Breast epithelium (tissue), 4 donors: ENCODE measurements at regions not wholly inside any gene's neighbourhood (a gene's known extent, or its start where the extent isn't known, plus 50 kb on each side); places are given as distances from the start of the nearest gene placed in this dataset.

Source experiments
- DNase-seq, 2 donors: peaks; one replicate each; pipeline ENCODE4 v3.0.0-alpha.2; 2019; ENCODE audit warnings: low spot score in 2 of 2
- H3K27ac ChIP-seq, 2 donors: fragments of 200-600 bp; sonication (generic) in 1 of 2; one replicate each; pipeline ENCODE4 v1.5.1; 2016 to 2019; ENCODE audit warnings: mild to moderate bottlenecking in 1 of 2
- H3K27me3 ChIP-seq, 2 donors: fragments of 200-600 bp; sonication (generic) in 1 of 2; one replicate each; pipeline versions ENCODE4 v1.5.1 to v1.6.0; 2017 to 2019; ENCODE audit warnings: control low read depth in 1 of 2, mild to moderate bottlenecking in 1 of 2
- H3K36me3 ChIP-seq: fragments of 200-600 bp; one replicate; pipeline ENCODE4 v1.5.1; 2019
- H3K4me1 ChIP-seq, 2 donors: fragments of 200-600 bp; sonication (generic); one replicate each; pipeline ENCODE4 v1.5.1; 2016 to 2019; ENCODE audit warnings: control low read depth in 1 of 2
- H3K4me3 ChIP-seq, 3 donors: fragments of 200-600 bp; sonication (generic); 1 replicate in 2 of 3; 2 replicates in 1 of 3; pipeline ENCODE4 v1.5.1; 2016 to 2019; ENCODE audit warnings: mild to moderate bottlenecking in 3 of 3, moderate library complexity in 2 of 3
- H3K9me3 ChIP-seq, 2 donors: fragments of 200-600 bp; sonication (generic) in 1 of 2; one replicate each; pipeline ENCODE4 v1.5.1; 2016 to 2019; ENCODE audit warnings: control low read depth in 1 of 2
- CTCF ChIP-seq, 3 donors: fragments of 450-650 bp; IDR thresholded peaks; one replicate each; pipeline ENCODE4 v1.5.1; 2016 to 2017; ENCODE audit warnings: antibody characterized with exemption in 3 of 3, mild to moderate bottlenecking in 3 of 3, moderate library complexity in 3 of 3
- POLR2A ChIP-seq: fragments of 450-650 bp; IDR thresholded peaks from one replicate; pipeline ENCODE4 v1.6.1; 2016; ENCODE audit warnings: antibody characterized with exemption, mild to moderate bottlenecking, moderate library complexity
- POLR2AphosphoS5 ChIP-seq, 3 donors: sonication (generic); formaldehyde crosslinking; IDR thresholded peaks; one replicate each; pipeline ENCODE4 v1.6.1; 2017; ENCODE audit warnings: antibody characterized with exemption in 3 of 3
- intact Hi-C: fragments of 100-400 bp; cut with DNase I; formaldehyde crosslinking; loops from one replicate; pipeline ENCODE4 v1.15.1; 2023; ENCODE audit warnings: low total_unique reads

DNA sequence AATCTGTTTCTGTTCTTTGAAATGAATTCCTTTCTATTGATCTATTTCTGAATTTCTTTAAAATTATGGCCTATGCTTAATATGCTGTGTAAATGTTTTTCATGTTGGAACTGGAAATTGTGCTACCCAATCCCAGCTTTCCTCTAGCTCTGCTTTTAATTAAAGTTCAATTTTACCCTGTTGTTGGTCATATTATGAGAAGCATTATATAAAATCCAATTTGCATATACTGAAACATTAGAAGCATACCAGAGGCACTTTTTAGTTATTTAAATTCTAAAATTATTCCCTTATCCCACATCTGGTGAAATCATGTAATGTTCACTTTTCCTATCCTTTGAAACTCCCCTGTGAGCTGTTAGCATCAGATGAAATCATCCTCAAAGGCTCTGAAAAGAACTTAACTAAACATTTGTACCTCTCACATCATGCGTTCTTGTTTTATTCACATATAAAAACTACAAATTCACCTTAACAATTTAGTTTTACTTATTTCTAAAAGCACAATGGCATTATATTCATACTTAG, 160.6 kb upstream of the COL21A1 start:
- Histone ChIP-seq H3K27me3 (no peaks in the 10 kb centered on the region), H3K4me1 (no peaks in the 10 kb centered on the region), H3K36me3 (no peaks in the 10 kb centered on the region), H3K27ac (no peak overlapping the region), H3K4me3 (no peak overlapping the region), H3K9me3 (no peaks in the 10 kb centered on the region)
- no peak for TF ChIP-seq POLR2AphosphoS5 (IDR thresholded peaks at IDR 0.05)
- no peak for TF ChIP-seq POLR2A
- no peak for TF ChIP-seq CTCF (IDR thresholded peaks at IDR 0.05)
- intact Hi-C loops: no loop called here
- DNase-seq: no peak

DNA sequence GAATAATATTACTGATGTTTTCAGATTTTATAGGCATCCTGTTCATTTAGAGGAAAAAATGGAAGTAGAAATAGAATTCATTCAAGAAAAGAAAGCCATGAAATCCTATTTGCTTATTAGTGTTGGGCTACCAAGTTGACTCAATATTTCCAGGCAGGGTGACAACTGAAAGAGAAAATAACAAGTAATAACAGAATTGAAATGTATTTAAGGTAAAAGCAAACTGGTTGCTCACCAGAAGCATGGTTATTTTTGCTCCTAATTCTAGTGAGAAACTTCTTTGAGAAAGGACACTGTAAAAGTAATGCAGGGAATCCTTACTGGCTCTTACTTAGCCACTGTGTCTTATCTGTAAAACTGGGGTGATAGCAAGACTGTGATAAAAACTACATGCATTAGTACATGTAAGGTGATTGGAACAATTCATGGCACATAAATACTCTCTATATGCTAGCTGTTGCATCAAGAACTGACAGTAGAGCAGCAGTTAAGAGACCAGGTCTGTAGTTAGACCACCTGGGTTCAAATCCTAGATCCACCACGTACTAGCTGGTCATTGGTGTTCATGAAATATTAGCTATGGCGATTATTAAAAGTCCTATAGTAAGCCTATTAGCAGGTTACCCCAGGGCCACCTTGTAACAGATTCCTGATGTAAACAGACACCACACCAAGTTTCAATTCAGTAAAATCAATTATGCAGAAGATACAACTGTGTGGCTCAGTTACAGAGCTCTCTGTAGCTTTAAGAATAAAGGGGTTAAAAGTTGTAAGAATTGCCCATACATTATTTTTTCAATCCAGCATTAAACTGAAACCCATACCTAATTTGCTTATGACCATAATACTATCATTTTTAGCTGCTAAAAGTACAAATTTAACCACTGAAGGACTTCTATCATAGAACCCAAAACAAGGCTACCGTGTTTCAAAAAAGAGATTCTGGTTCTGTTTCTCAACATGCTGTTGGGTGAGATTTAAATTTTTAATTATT, 159.2 kb upstream of the COL21A1 start:
- H3K27me3 ChIP-seq: no peaks in the 10 kb centered on the region
- H3K27ac ChIP-seq: no peak overlapping the region
- no peaks in the 10 kb centered on the region for H3K4me1 ChIP-seq
- no peak for DNase-seq
- no peak overlapping the region for H3K4me3 ChIP-seq
- H3K9me3 ChIP-seq: peaks cover 0 to 4% of the 10 kb centered on the region in 2 donors
- no peaks in the 10 kb centered on the region for H3K36me3 ChIP-seq
- intact Hi-C loops: no loop called here
- TF ChIP-seq POLR2A: no peak
- TF ChIP-seq CTCF (IDR thresholded peaks at IDR 0.05): no peak
- no peak for TF ChIP-seq POLR2AphosphoS5 (IDR thresholded peaks at IDR 0.05)

DNA sequence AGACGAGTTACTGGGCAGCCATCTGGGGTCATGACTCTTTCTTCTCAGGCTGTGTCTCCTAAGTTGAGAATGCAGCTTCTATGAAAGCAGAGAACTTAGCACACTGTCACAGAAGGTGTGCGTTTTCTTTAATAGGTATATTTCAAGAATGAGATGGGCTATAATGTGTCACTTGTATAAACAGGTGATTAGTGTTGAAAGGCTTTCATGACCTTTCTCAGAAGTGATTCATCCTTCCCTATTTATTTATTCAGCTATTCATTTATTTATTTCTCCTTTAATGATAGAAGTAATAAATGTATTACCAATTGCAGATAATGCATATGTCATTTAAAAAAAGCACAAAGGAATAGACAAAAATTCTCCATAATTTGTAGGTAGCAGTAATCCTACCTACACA, 157.2 kb upstream of the COL21A1 start:
- intact Hi-C loops: no loop called here
- DNase-seq: no peak
- Histone ChIP-seq H3K27me3 (no peaks in the 10 kb centered on the region), H3K4me1 (no peaks in the 10 kb centered on the region), H3K27ac (no peak overlapping the region), H3K4me3 (no peak overlapping the region), H3K36me3 (no peaks in the 10 kb centered on the region), H3K9me3 (peaks cover 0 to 4% of the 10 kb centered on the region in 2 donors)
- TF ChIP-seq CTCF (IDR thresholded peaks at IDR 0.05) (no peak), POLR2AphosphoS5 (IDR thresholded peaks at IDR 0.05) (no peak), POLR2A (no peak)

DNA sequence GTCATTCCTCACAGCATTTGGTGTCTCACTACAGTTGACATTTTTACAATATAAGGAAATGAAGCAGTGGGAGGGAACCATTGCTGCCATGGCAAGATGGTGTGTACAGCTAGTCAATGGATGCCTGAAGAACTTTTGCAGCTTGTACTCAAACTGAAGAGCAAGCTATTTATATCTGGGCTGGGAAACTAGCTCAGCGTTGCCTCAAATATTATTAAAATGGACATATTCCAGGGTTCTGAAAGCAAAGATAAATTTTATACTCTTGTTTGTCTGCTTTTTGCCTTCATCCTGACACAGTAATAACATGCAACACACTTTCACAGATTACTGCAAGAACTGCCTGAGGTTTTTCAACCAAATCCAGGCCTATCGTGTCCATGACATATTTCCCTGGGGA, 156.4 kb upstream of the COL21A1 start:
- no peak for DNase-seq
- no peaks in the 10 kb centered on the region for H3K36me3 ChIP-seq
- peaks cover 0 to 4% of the 10 kb centered on the region in 2 donors for H3K9me3 ChIP-seq
- no peak for TF ChIP-seq POLR2A
- no peak for TF ChIP-seq CTCF (IDR thresholded peaks at IDR 0.05)
- no peak for TF ChIP-seq POLR2AphosphoS5 (IDR thresholded peaks at IDR 0.05)
- no peak overlapping the region for H3K4me3 ChIP-seq
- intact Hi-C loops: no loop called here
- no peaks in the 10 kb centered on the region for H3K27me3 ChIP-seq
- H3K27ac ChIP-seq: no peak overlapping the region
- no peaks in the 10 kb centered on the region for H3K4me1 ChIP-seq

DNA sequence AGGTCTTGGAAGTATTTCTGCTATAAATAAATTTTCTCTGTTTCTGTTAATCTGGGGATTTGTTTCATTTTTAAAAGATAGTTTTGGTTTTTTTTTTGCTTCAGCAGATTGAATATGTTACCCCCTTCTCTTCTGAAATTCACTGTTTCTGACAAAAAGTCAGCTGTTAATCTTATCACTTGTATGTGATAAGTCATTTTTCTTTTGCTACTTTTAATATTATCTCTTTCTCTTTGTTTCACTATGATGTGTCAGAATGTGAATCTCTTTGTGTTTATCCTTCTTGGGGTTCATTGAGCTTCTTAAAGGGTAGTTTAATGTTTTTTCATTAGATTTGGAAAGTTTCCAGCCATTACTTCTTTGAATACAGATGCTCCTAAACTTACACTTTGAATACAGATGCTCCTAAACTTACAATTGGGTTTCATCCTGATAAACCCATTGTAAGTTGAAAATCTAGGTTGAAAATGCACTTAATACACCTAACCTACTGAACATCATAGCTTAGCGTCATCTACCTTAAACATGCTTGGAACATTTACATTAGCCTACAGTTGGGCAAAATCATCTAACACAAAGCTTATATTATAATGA, 154.2 kb upstream of the COL21A1 start:
- Histone ChIP-seq H3K4me3 (no peak overlapping the region), H3K36me3 (no peaks in the 10 kb centered on the region), H3K9me3 (peaks cover 0 to 4% of the 10 kb centered on the region in 2 donors), H3K4me1 (no peaks in the 10 kb centered on the region), H3K27ac (no peak overlapping the region), H3K27me3 (no peaks in the 10 kb centered on the region)
- intact Hi-C loops: no loop called here
- no peak for TF ChIP-seq POLR2A
- no peak for TF ChIP-seq POLR2AphosphoS5 (IDR thresholded peaks at IDR 0.05)
- no peak for TF ChIP-seq CTCF (IDR thresholded peaks at IDR 0.05)
- DNase-seq: no peak
